ENCODE measurements at regions not wholly inside any gene's neighbourhood (a gene's known extent, or its start where the extent isn't known, plus 50 kb on each side); places are given as distances from the start of the nearest gene placed in this dataset.

DNA sequence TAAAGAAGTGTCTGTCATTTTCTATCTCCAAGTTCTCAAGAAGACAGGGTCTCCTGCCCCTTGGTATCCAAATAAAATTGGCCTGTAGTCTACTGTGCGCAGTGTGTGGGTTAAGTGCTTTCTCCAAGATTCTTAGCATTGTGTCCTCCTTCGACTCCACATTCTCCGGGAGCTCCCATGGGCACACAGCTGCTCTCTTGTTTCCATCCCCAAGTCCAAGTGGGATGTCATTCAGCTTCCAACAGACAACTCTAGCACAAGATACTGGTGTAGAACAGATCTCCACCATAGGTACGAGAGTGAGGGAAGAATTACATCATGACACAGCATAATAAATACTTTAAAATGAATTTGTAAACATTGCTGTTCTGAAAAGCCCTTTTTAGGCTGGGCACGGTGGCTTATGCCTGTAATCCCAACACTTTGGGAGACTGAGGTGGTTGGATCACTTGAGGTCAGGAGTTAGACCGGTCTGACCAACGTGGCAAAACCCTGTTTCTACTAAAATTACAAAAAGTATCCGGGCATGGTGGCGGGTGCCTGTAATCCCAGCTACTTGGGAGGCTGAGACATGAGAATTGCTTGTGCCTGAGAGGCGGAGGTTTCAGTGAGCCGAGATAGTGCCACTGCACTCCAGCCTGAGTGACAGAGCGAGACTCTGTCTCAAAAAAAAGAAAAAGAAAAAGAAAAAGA is 196.2 kb downstream of the C9orf152 start:
- no peak overlapping the region for H3K4me3 ChIP-seq
- no peak overlapping the region for H3K9ac ChIP-seq
- no peak overlapping the region for H2AFZ ChIP-seq (replicated peaks)
- H3K9me3 ChIP-seq (ENCODE audit: low read depth) = no peaks in the 10 kb centered on the region
- no peaks in the 10 kb centered on the region for H3K36me3 ChIP-seq
- TF ChIP-seq EZH2 (IDR thresholded peaks at IDR 0.05) (no peak), EZH2phosphoT487 (IDR thresholded peaks at IDR 0.05) (no peak)
- TF ChIP-seq, protein P1, sequence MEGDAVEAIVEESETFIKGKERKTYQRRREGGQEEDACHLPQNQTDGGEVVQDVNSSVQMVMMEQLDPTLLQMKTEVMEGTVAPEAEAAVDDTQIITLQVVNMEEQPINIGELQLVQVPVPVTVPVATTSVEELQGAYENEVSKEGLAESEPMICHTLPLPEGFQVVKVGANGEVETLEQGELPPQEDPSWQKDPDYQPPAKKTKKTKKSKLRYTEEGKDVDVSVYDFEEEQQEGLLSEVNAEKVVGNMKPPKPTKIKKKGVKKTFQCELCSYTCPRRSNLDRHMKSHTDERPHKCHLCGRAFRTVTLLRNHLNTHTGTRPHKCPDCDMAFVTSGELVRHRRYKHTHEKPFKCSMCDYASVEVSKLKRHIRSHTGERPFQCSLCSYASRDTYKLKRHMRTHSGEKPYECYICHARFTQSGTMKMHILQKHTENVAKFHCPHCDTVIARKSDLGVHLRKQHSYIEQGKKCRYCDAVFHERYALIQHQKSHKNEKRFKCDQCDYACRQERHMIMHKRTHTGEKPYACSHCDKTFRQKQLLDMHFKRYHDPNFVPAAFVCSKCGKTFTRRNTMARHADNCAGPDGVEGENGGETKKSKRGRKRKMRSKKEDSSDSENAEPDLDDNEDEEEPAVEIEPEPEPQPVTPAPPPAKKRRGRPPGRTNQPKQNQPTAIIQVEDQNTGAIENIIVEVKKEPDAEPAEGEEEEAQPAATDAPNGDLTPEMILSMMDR (IDR thresholded peaks at IDR 0.05) = no peak
- no peak for DNase-seq (ENCODE audit: low spot score)
- no peak overlapping the region for H3K27ac ChIP-seq
- no peak overlapping the region for H3K27ac Mint-ChIP-seq
- H3F3A ChIP-seq (ENCODE audit: low read depth) = no peaks in the 10 kb centered on the region
- H4K20me1 ChIP-seq (ENCODE audit: low read depth) = no peaks in the 10 kb centered on the region
- H3K4me3 Mint-ChIP-seq = no peak overlapping the region
- no peaks in the 10 kb centered on the region for H3K27me3 ChIP-seq
- H3K4me1 ChIP-seq = no peaks in the 10 kb centered on the region
- peaks cover 4% of the 10 kb centered on the region for H3K27me3 Mint-ChIP-seq (ENCODE audit: insufficient read depth, low read depth)
- H3K4me2 ChIP-seq = no peak overlapping the region
- no peaks in the 10 kb centered on the region for H3K79me2 ChIP-seq (ENCODE audit: low read depth)
- H3K9me3 Mint-ChIP-seq = peaks cover 2% of the 10 kb centered on the region
- H3K4me1 Mint-ChIP-seq = peaks cover 18% of the 10 kb centered on the region
- no peaks in the 10 kb centered on the region for H3K36me3 Mint-ChIP-seq

DNA sequence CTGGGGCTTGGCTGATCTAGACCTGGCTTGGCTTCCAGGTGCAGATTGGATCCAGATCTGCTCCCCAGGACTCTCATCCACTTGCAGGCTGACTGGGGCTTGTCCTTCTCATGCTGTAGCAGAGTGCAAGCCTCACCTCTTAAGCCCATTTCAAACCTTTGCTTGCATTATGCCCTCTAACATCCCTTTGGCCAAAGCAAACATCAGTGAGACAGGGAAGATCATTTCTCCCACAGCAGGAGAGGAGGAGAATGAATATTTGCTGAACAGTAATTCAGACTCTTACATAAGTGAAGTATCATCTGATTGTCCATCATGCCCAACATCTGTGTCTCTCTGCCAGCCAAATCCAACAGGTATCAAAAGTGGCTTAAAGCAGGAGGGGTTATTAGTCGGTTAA is 194.9 kb downstream of the C9orf152 start:
- Histone ChIP-seq H3K9ac (no peak overlapping the region), H2AFZ (replicated peaks) (no peak overlapping the region), H3K9me3 (ENCODE audit: low read depth) (no peaks in the 10 kb centered on the region), H3K27me3 (no peaks in the 10 kb centered on the region), H3K79me2 (ENCODE audit: low read depth) (no peaks in the 10 kb centered on the region), H3K4me2 (no peak overlapping the region), H4K20me1 (ENCODE audit: low read depth) (no peaks in the 10 kb centered on the region), H3K4me1 (no peaks in the 10 kb centered on the region), H3K36me3 (no peaks in the 10 kb centered on the region), H3K4me3 (no peak overlapping the region), H3K27ac (no peak overlapping the region), H3F3A (ENCODE audit: low read depth) (no peaks in the 10 kb centered on the region)
- no peak for DNase-seq (ENCODE audit: low spot score)
- peaks cover 7% of the 10 kb centered on the region for H3K27me3 Mint-ChIP-seq (ENCODE audit: insufficient read depth, low read depth)
- H3K27ac Mint-ChIP-seq = no peak overlapping the region
- H3K4me1 Mint-ChIP-seq = peaks cover 25% of the 10 kb centered on the region
- TF ChIP-seq EZH2 (IDR thresholded peaks at IDR 0.05) (no peak), EZH2phosphoT487 (IDR thresholded peaks at IDR 0.05) (no peak)
- TF ChIP-seq, protein P1 (IDR thresholded peaks at IDR 0.05) = no peak
- H3K4me3 Mint-ChIP-seq = no peak overlapping the region
- peaks cover 3% of the 10 kb centered on the region for H3K9me3 Mint-ChIP-seq
- peaks cover 3% of the 10 kb centered on the region for H3K36me3 Mint-ChIP-seq

DNA sequence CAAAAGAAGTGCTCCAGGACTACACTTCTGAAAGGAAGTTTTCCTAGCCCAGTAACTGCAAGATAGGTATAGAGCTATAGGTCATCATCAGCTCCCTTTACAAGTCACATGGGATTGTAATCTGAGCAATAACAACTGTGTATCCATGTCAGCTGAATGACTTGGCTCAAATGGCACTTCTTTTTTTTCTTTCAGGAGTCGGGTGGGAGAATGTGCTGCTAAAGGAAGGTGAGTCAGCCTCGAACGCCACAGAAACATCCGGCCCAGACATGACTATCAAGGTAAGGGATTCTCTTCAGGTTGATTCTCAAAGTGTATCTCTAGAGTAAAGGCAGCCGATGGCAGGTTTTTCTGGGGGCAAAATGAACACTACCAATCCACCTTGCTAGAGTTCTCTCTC is 192.2 kb downstream of the C9orf152 start:
- H3K4me1 Mint-ChIP-seq = peaks cover 24% of the 10 kb centered on the region
- Histone ChIP-seq H3K79me2 (ENCODE audit: low read depth) (no peaks in the 10 kb centered on the region), H3K9me3 (ENCODE audit: low read depth) (no peaks in the 10 kb centered on the region), H4K20me1 (ENCODE audit: low read depth) (no peaks in the 10 kb centered on the region), H3K36me3 (no peaks in the 10 kb centered on the region), H3K4me3 (no peak overlapping the region), H2AFZ (replicated peaks) (no peak overlapping the region), H3K9ac (no peak overlapping the region), H3F3A (ENCODE audit: low read depth) (no peaks in the 10 kb centered on the region), H3K4me1 (no peaks in the 10 kb centered on the region), H3K4me2 (no peak overlapping the region), H3K27me3 (no peaks in the 10 kb centered on the region), H3K27ac (no peak overlapping the region)
- H3K9me3 Mint-ChIP-seq = peaks cover 3% of the 10 kb centered on the region
- no peak overlapping the region for H3K4me3 Mint-ChIP-seq
- peak overlapping the region; percentile 32 for H3K27ac Mint-ChIP-seq
- peaks cover 7% of the 10 kb centered on the region for H3K27me3 Mint-ChIP-seq (ENCODE audit: insufficient read depth, low read depth)
- H3K36me3 Mint-ChIP-seq = peaks cover 3% of the 10 kb centered on the region
- no peak for DNase-seq (ENCODE audit: low spot score)
- TF ChIP-seq EZH2 (IDR thresholded peaks at IDR 0.05) = no peak
- TF ChIP-seq EZH2phosphoT487 (IDR thresholded peaks at IDR 0.05) = no peak
- TF ChIP-seq, protein P1 (IDR thresholded peaks at IDR 0.05) = no peak
